Activated naive CD4-positive, alpha-beta T cell treated with anti-CD3 and anti-CD28 coated beads, Interleukin-2, amount 50 U/mL, for 16 hours (primary cell): ENCODE measurements at regions not wholly inside any gene's neighbourhood (a gene's known extent, or its start where the extent isn't known, plus 50 kb on each side); places are given as distances from the start of the nearest gene placed in this dataset.
"Not testable (repeated sequence)": the region's sequence is repeated elsewhere in the genome, so short reads cannot be mapped to it uniquely, and the experiment has no call there.

ENCODE experiments used
- DNase-seq: peaks from one replicate; pipeline ENCODE4 v3.0.0-alpha.2; 2020

- not testable (repeated sequence) for DNase-seq
These were observed 790.4 kb downstream of the TTLL7 start for GRCh38 chr1:83208540-83208939.

- DNase-seq: not testable (repeated sequence)
These were observed 804.3 kb downstream of the TTLL7 start for GRCh38 chr1:83194610-83195009.

- not testable (repeated sequence) for DNase-seq
These were observed 816.8 kb downstream of the TTLL7 start for GRCh38 chr1:83182033-83182728.

GRCh38 chr1:83180621-83181020, 818.3 kb downstream of the TTLL7 start:
- not testable (repeated sequence) for DNase-seq

- DNase-seq: not testable (repeated sequence)
These were observed 831.3 kb downstream of the TTLL7 start for GRCh38 chr1:83167634-83168033.

- not testable (repeated sequence) for DNase-seq
These were observed 835.0 kb downstream of the TTLL7 start for GRCh38 chr1:83163879-83164475.

GRCh38 chr1:83158924-83159323, 840.0 kb downstream of the TTLL7 start:
- DNase-seq: not testable (repeated sequence)

- not testable (repeated sequence) for DNase-seq
These were observed 844.6 kb downstream of the TTLL7 start for GRCh38 chr1:83154306-83154705.

- DNase-seq: not testable (repeated sequence)
These were observed 847.6 kb downstream of the TTLL7 start for GRCh38 chr1:83151167-83151898.

- not testable (repeated sequence) for DNase-seq
These were observed 848.5 kb downstream of the TTLL7 start for GRCh38 chr1:83150479-83150878.

- not testable (repeated sequence) for DNase-seq
These were observed 853.1 kb downstream of the TTLL7 start for GRCh38 chr1:83145820-83146219.

GRCh38 chr1:83142802-83143201, 856.1 kb downstream of the TTLL7 start:
- DNase-seq: not testable (repeated sequence)

GRCh38 chr1:83135524-83136157, 863.3 kb downstream of the TTLL7 start:
- not testable (repeated sequence) for DNase-seq

GRCh38 chr1:83134322-83135014, 864.5 kb downstream of the TTLL7 start:
- DNase-seq: not testable (repeated sequence)

- no peak for DNase-seq
These were observed 867.3 kb downstream of the TTLL7 start for GRCh38 chr1:83131692-83131955.

GRCh38 chr1:83130886-83131691, 867.8 kb downstream of the TTLL7 start:
- no peak for DNase-seq

GRCh38 chr1:83129107-83129506, 869.8 kb downstream of the TTLL7 start:
- no peak for DNase-seq

- DNase-seq: no peak
These were observed 873.5 kb downstream of the TTLL7 start for GRCh38 chr1:83125456-83125855.

- DNase-seq: no peak
These were observed 875.9 kb downstream of the TTLL7 start for GRCh38 chr1:83123019-83123418.

GRCh38 chr1:83118472-83118871, 880.5 kb downstream of the TTLL7 start:
- no peak for DNase-seq

- not testable (repeated sequence) for DNase-seq
These were observed 881.9 kb downstream of the TTLL7 start for GRCh38 chr1:83117030-83117429.

- no peak for DNase-seq
These were observed 883.1 kb downstream of the TTLL7 start for GRCh38 chr1:83115785-83116184.
